ENCODE measurements at regions not wholly inside any gene's neighbourhood (a gene's known extent, or its start where the extent isn't known, plus 50 kb on each side); places are given as distances from the start of the nearest gene placed in this dataset.

DNA sequence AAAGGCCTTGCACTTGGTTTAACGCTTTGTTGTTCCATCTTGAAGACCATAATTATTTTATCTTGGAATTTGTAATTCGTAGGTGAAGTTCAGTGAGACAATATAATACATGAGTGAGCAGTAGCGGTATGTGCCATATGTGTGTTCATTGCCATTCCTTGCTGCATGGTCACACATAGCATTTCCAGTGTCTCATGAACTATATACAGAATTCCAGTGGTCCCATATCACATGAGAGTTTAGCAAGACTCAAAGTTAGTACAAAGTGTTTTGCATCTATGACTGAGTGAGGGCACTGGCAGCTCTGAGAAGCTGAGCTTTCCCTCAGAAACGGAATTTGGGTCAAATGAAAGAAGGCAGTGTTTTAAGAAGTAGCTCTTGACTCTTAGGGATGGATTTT, 359.8 kb downstream of the FOXG1 start (continued):
- TF ChIP-seq ZNF514 (tag by site-specific recombination; IDR thresholded peaks at IDR 0.05), result no peak
- no peak for TF ChIP-seq KLF7 (tag by site-specific recombination; IDR thresholded peaks at IDR 0.05; ENCODE audit: borderline replicate concordance)
- no peak for TF ChIP-seq ZNF768 (tag by site-specific recombination; IDR thresholded peaks at IDR 0.05)
- no peak for TF ChIP-seq GLIS1 (tag by site-specific recombination; IDR thresholded peaks at IDR 0.05)

- Histone ChIP-seq H3K4me3 (ENCODE audit: low read depth, low read length) (no peak overlapping the region), H3K9me3 (ENCODE audit: control insufficient read depth, insufficient read depth, low read depth, low read length) (no peaks in the 10 kb centered on the region), H3K27ac (ENCODE audit: extremely low read depth, low read depth, low read length) (no peak overlapping the region), H3K4me1 (ENCODE audit: control insufficient read depth, insufficient read depth, low read length) (no peaks in the 10 kb centered on the region), H3K36me3 (ENCODE audit: control insufficient read depth in 2 of 2, insufficient read depth in 1 of 2, low read length in 2 of 2) (no peaks in the 10 kb centered on the region)
- POLR2A ChIA-PET, result no interaction called here
- CTCF ChIA-PET, result no interaction called here
- no peak for TF ChIP-seq ZNF335 (tag by site-specific recombination; conservative IDR thresholded peaks at IDR 0.05)
- TF ChIP-seq ZNF175 (tag by site-specific recombination; IDR thresholded peaks at IDR 0.05), result no peak
- TF ChIP-seq, protein P1, sequence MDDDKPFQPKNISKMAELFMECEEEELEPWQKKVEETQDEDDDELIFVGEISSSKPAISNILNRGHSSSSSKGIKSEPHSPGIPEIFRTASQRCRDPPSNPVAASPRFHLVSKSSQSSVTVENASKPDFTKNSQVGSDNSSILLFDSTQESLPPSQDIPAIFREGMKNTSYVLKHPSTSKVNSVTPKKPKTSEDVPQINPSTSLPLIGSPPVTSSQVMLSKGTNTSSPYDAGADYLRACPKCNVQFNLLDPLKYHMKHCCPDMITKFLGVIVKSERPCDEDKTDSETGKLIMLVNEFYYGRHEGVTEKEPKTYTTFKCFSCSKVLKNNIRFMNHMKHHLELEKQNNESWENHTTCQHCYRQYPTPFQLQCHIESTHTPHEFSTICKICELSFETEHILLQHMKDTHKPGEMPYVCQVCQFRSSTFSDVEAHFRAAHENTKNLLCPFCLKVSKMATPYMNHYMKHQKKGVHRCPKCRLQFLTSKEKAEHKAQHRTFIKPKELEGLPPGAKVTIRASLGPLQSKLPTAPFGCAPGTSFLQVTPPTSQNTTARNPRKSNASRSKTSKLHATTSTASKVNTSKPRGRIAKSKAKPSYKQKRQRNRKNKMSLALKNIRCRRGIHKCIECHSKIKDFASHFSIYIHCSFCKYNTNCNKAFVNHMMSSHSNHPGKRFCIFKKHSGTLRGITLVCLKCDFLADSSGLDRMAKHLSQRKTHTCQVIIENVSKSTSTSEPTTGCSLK (tag by site-specific recombination; IDR thresholded peaks at IDR 0.05), result no peak
- TF ChIP-seq ZNF645 (tag by site-specific recombination; IDR thresholded peaks at IDR 0.05), result no peak
- no peak for TF ChIP-seq SCRT1 (tag by site-specific recombination; IDR thresholded peaks at IDR 0.05; ENCODE audit: borderline replicate concordance)
- no peak for TF ChIP-seq ZNF843 (tag by site-specific recombination; IDR thresholded peaks at IDR 0.05)
- no peak for TF ChIP-seq ZNF157 (tag by site-specific recombination; IDR thresholded peaks at IDR 0.05)
- TF ChIP-seq HOXA7 (CRISPR knock-in tag; IDR thresholded peaks at IDR 0.05; ENCODE audit: borderline replicate concordance), result no peak
- TF ChIP-seq KLF7 (tag by site-specific recombination; IDR thresholded peaks at IDR 0.05; ENCODE audit: borderline replicate concordance), result no peak
- no peak for TF ChIP-seq ZBTB48 (tag by site-specific recombination; IDR thresholded peaks at IDR 0.05)
- TF ChIP-seq ZNF416 (tag by site-specific recombination; IDR thresholded peaks at IDR 0.05), result no peak
- no peak for TF ChIP-seq ZBTB11 (tag by site-specific recombination; conservative IDR thresholded peaks at IDR 0.05; ENCODE audit: low read depth)
- no peak for TF ChIP-seq ZNF670 (tag by site-specific recombination; IDR thresholded peaks at IDR 0.05; ENCODE audit: low read depth)
- no peak for TF ChIP-seq SP7 (tag by site-specific recombination; IDR thresholded peaks at IDR 0.05)
These were observed 360.3 kb downstream of the FOXG1 start for GRCh38 chr14:29126865-29127264.

DNA sequence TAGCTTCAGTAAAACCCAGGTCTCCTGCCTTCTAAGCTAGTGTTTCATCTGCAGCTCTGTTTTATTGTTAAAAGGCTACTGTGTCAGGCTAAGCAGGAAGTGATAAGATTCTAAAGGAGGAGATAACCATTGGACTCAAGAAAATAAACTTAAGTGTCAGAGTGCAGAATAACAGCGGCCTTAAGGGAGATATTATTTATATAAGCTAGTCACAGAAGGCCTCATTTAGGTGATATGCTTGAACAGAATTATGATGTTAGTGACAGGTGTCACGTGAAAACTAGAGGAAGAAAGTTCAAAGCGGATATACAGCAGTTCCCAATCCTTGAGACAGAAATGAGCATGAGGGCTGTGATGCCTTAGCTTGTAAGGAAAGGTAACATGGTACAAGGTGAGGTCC, 373.4 kb downstream of the FOXG1 start:
- CTCF ChIA-PET, result interaction anchor here (0.5 kb wide), 2 partner anchors 24 to 300 kb away, joined by 3 to 5 read pairs; no protein-coding TSS in a partner anchor
- no peaks in the 10 kb centered on the region for H3K9me3 ChIP-seq (ENCODE audit: control insufficient read depth, insufficient read depth, low read depth, low read length)
- H3K4me1 ChIP-seq (ENCODE audit: control insufficient read depth, insufficient read depth, low read length), result no peaks in the 10 kb centered on the region
- no peak overlapping the region for H3K4me3 ChIP-seq (ENCODE audit: low read depth, low read length)
- POLR2A ChIA-PET, result no interaction called here
- H3K27ac ChIP-seq (ENCODE audit: extremely low read depth, low read depth, low read length), result no peak overlapping the region
- H3K36me3 ChIP-seq (ENCODE audit: control insufficient read depth in 2 of 2, insufficient read depth in 1 of 2, low read length in 2 of 2), result no peaks in the 10 kb centered on the region
- TF ChIP-seq ZNF138 (tag by site-specific recombination; IDR thresholded peaks at IDR 0.05; ENCODE audit: borderline replicate concordance) (no peak), TCF7L2 (IDR thresholded peaks at IDR 0.05; ENCODE audit: borderline replicate concordance, low read depth, low read length) (no peak; the same call in 1 of the 2 replicates), ZNF2 (tag by site-specific recombination; IDR thresholded peaks at IDR 0.05) (no peak), ZNF514 (tag by site-specific recombination; IDR thresholded peaks at IDR 0.05) (no peak), MZF1 (tag by site-specific recombination; IDR thresholded peaks at IDR 0.05; ENCODE audit: borderline replicate concordance) (no peak), ZNF76 (tag by site-specific recombination; IDR thresholded peaks at IDR 0.05; ENCODE audit: borderline replicate concordance, low read depth) (no peak), ZNF175 (tag by site-specific recombination; IDR thresholded peaks at IDR 0.05) (no peak)
- TF ChIP-seq, protein P1 (tag by site-specific recombination; IDR thresholded peaks at IDR 0.05), result no peak
- TF ChIP-seq, protein P2, sequence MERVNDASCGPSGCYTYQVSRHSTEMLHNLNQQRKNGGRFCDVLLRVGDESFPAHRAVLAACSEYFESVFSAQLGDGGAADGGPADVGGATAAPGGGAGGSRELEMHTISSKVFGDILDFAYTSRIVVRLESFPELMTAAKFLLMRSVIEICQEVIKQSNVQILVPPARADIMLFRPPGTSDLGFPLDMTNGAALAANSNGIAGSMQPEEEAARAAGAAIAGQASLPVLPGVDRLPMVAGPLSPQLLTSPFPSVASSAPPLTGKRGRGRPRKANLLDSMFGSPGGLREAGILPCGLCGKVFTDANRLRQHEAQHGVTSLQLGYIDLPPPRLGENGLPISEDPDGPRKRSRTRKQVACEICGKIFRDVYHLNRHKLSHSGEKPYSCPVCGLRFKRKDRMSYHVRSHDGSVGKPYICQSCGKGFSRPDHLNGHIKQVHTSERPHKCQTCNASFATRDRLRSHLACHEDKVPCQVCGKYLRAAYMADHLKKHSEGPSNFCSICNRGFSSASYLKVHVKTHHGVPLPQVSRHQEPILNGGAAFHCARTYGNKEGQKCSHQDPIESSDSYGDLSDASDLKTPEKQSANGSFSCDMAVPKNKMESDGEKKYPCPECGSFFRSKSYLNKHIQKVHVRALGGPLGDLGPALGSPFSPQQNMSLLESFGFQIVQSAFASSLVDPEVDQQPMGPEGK (tag by site-specific recombination; IDR thresholded peaks at IDR 0.05), result no peak
